GM12878 (cell line): ENCODE measurements at regions not wholly inside any gene's neighbourhood (a gene's known extent, or its start where the extent isn't known, plus 50 kb on each side); places are given as distances from the start of the nearest gene placed in this dataset.

Experiments
- ATAC-seq: fragments of 200-7000 bp; cut with Tn5 transposase; 3 replicates; pipeline ENCODE4 v1.9.1; 2020; ENCODE audit warnings: mild to moderate bottlenecking, moderate library complexity
- BruUV-seq: library from RNA; stranded (reverse); fragments of 400-500 nt; replicated peaks from 2 replicates; lab custom pipeline; 2021; lab: Mats Ljungman, UMichigan
- CTCF ChIA-PET: fragments of 300-600 bp; sonication (Branson Sonifier 250); formaldehyde crosslinking; extraction: SDS; loops from one replicate; lab custom pipeline; 2021; ENCODE audit warnings: inconsistent platforms; lab: Yijun Ruan, JAX
- POLR2A ChIA-PET: fragments of 350-600 bp; formaldehyde crosslinking; extraction: SDS; loops from one replicate; lab custom pipeline; 2021; ENCODE audit warnings: inconsistent platforms; lab: Charles Lee
- RAD21 ChIA-PET: fragments of 300-600 bp; sonication (Branson Sonifier 250); formaldehyde crosslinking; loops from one replicate; lab custom pipeline; 2023; ENCODE audit warnings: antibody characterized with exemption; ENCODE audit not compliant: unreplicated experiment; lab: Charles Lee
- SMC1A ChIA-PET: fragments of 300-600 bp; sonication (Branson Sonifier 250); formaldehyde crosslinking; loops from one replicate; lab custom pipeline; 2023; ENCODE audit not compliant: unreplicated experiment, uncharacterized antibody; lab: Charles Lee
- DNase-seq: peaks from one replicate; pipeline ENCODE4 v3.0.0-alpha.2; 2011; ENCODE audit warnings: low read depth, low spot score
- FAIRE-seq: peaks from 3 replicates; lab custom pipeline; 2011; peaks lifted over from hg19 to GRCh38; lab: Jason Lieb, UNC
- H2AFZ ChIP-seq: 2 replicates; pipeline ENCODE4 v1.6.0; 2011; ENCODE audit warnings: low read depth, low read length, control low read depth; ENCODE audit not compliant: control insufficient read depth
- H3K27ac ChIP-seq: 2 replicates; pipeline ENCODE4 v1.5.1; 2011; ENCODE audit warnings: control low read depth; ENCODE audit not compliant: control insufficient read depth, insufficient read depth
- H3K27me3 ChIP-seq, 2 experiments: replicated peaks in 1 of 2; 2 replicates each; pipeline versions ENCODE4 v1.6.0 to v1.6.1; 2011; ENCODE audit warnings: low read length in 1 of 2; ENCODE audit not compliant: control insufficient read depth in 2 of 2, insufficient read depth in 2 of 2
- H3K36me3 ChIP-seq, 2 experiments: 2 replicates each; pipeline ENCODE4 v1.5.1; 2011; ENCODE audit warnings: low read length in 1 of 2; ENCODE audit not compliant: control insufficient read depth in 2 of 2, insufficient read depth in 2 of 2
- H3K4me1 ChIP-seq: 2 replicates; pipeline ENCODE4 v1.6.1; 2011; ENCODE audit warnings: mild to moderate bottlenecking, low read length, moderate library complexity, mixed read lengths; ENCODE audit not compliant: control insufficient read depth, insufficient read depth
- H3K4me2 ChIP-seq: 2 replicates; pipeline ENCODE4 v1.6.0; 2011; ENCODE audit warnings: control low read depth; ENCODE audit not compliant: control insufficient read depth, insufficient read depth
- H3K4me3 ChIP-seq: fragments of 200-600 bp; sonication (generic); 2 replicates; pipeline ENCODE4 v1.5.1; 2016
- H3K79me2 ChIP-seq: 2 replicates; pipeline ENCODE4 v1.6.0; 2011; ENCODE audit warnings: low read length; ENCODE audit not compliant: control insufficient read depth, insufficient read depth
- H3K9ac ChIP-seq: 2 replicates; pipeline ENCODE4 v1.8.0; 2011; ENCODE audit warnings: low read length, control low read depth, mixed read lengths; ENCODE audit not compliant: control insufficient read depth, insufficient read depth
- H3K9me3 ChIP-seq: replicated peaks from 3 replicates; pipeline ENCODE4 v1.5.1; 2011; ENCODE audit warnings: mild to moderate bottlenecking, low read length; ENCODE audit not compliant: control insufficient read depth, insufficient read depth
- H4K20me1 ChIP-seq: 2 replicates; pipeline ENCODE4 v1.6.0; 2011; ENCODE audit not compliant: control insufficient read depth, insufficient read depth
- BACH1 ChIP-seq: fragments of 450-650 bp; IDR thresholded peaks from 2 replicates; pipeline ENCODE4 v1.6.1; 2017; ENCODE audit warnings: mild to moderate bottlenecking, borderline replicate concordance
- CBX5 ChIP-seq: sonication (generic); IDR thresholded peaks from 2 replicates; pipeline ENCODE4 v1.6.1; 2016; ENCODE audit warnings: low read depth, moderate library complexity, mild to moderate bottlenecking, inconsistent platforms
- CEBPB ChIP-seq, 2 experiments: fragments of 150-350 bp in 1 of 2; IDR thresholded peaks; 2 replicates each; pipeline ENCODE4 v1.6.1; 2012 to 2014; ENCODE audit warnings: low read depth in 2 of 2, low read length in 2 of 2, borderline replicate concordance in 1 of 2, inconsistent platforms in 1 of 2
- CHD4 ChIP-seq: fragments of 200-600 bp; sonication (generic); IDR thresholded peaks from 2 replicates; pipeline ENCODE4 v1.6.1; 2016; ENCODE audit warnings: mild to moderate bottlenecking
- CREM ChIP-seq: IDR thresholded peaks from 2 replicates; pipeline ENCODE4 v1.6.1; 2014; ENCODE audit warnings: antibody characterized with exemption, low read depth
- FOXK2 ChIP-seq: fragments of 450-650 bp; IDR thresholded peaks from 2 replicates; pipeline ENCODE4 v1.6.1; 2017; ENCODE audit warnings: mild to moderate bottlenecking, moderate library complexity
- GATAD2B ChIP-seq: fragments of 450-650 bp; conservative IDR thresholded peaks from 2 replicates; pipeline ENCODE4 v1.6.1; 2017; ENCODE audit warnings: low read depth, mild to moderate bottlenecking, moderate library complexity
- NFYA ChIP-seq: IDR thresholded peaks from 2 replicates; pipeline ENCODE4 v1.6.1; 2011; ENCODE audit warnings: low read depth, mild to moderate bottlenecking, low read length, improper control_type of control experiment, borderline replicate concordance
- RAD21 ChIP-seq: IDR thresholded peaks from 2 replicates; pipeline ENCODE4 v1.6.1; 2011; ENCODE audit warnings: mild to moderate bottlenecking, low read depth, low read length, moderate library complexity; ENCODE audit not compliant: insufficient read depth
- RBBP5 ChIP-seq: fragments of 200-600 bp; sonication (generic); conservative IDR thresholded peaks from 2 replicates; pipeline ENCODE4 v1.6.1; 2016
- RCOR1 ChIP-seq: conservative IDR thresholded peaks from 2 replicates; pipeline ENCODE4 v1.6.1; 2012; ENCODE audit warnings: low read depth, low read length, improper control_type of control experiment
- YY1 ChIP-seq: IDR thresholded peaks from 2 replicates; pipeline ENCODE4 v1.6.1; 2011; ENCODE audit warnings: low read depth, mild to moderate bottlenecking, low read length
- ZNF207 ChIP-seq: fragments of 450-650 bp; IDR thresholded peaks from 2 replicates; pipeline ENCODE4 v1.6.1; 2014; ENCODE audit warnings: antibody characterized with exemption, mild to moderate bottlenecking, borderline replicate concordance
- WGBS: methylation state at CpG from one replicate; pipeline ENCODE4 v1.1.6; 2016; ENCODE audit warnings: low lambda C conversion rate; ENCODE audit not compliant: insufficient replicate concordance, insufficient coverage; ENCODE audit errors: missing lambda C conversion rate; 5-methylcytosine and 5-hydroxymethylcytosine counted together
- in situ Hi-C: fragments of 300-500 bp; cut with MboI; formaldehyde crosslinking; loops from 9 replicates; pipeline ENCODE4 v1.14.3; 2018; ENCODE audit warnings: mixed read lengths
- intact Hi-C: fragments of 100-400 bp; cut with micrococcal nuclease; formaldehyde crosslinking; loops from one replicate; pipeline ENCODE4 v1.14.2; 2022; ENCODE audit not compliant: unreplicated experiment
- TF ChIP-seq, protein P1 (sequence below): fragments of 450-650 bp; conservative IDR thresholded peaks from 2 replicates; pipeline ENCODE4 v1.6.1; 2017; ENCODE audit warnings: mild to moderate bottlenecking, moderate library complexity
- TF ChIP-seq, protein P2 (sequence below): IDR thresholded peaks from 2 replicates; pipeline ENCODE4 v1.6.1; 2011; ENCODE audit warnings: borderline replicate concordance, low read depth, mild to moderate bottlenecking, moderate library complexity, low read length; ENCODE audit not compliant: insufficient read depth, poor library complexity, severe bottlenecking
- TF ChIP-seq, protein P3 (sequence below): fragments of 450-650 bp; IDR thresholded peaks from 2 replicates; pipeline ENCODE4 v1.6.1; 2017; ENCODE audit warnings: mild to moderate bottlenecking, moderate library complexity
- TF ChIP-seq, protein P4 (sequence below): IDR thresholded peaks from 2 replicates; pipeline ENCODE4 v1.6.1; 2011; ENCODE audit warnings: borderline replicate concordance, low read depth, mild to moderate bottlenecking, moderate library complexity, mixed read lengths, low read length; ENCODE audit not compliant: insufficient read depth; ENCODE audit errors: extremely low read length

DNA sequence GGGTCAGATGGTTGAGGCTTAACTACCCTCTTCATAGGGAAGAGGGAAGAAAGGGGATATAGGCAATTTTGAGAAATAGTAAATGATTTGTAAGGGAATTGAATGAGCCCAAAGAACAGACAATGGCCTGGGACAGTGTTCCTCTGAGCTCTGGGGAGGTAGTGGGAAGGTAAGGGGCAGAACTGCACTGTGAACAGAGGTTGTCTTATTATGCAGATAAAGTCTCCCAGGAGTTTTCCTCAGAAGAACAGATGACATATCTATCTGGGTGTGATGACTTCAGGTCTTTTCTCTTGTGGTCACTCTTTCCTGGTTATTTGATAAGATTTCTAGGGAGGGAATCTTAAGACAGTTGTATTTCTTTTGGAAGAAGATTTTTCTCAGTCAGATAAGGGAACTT, 296.1 kb downstream of the ZEB1 start (continued):
- TF ChIP-seq, protein P1, sequence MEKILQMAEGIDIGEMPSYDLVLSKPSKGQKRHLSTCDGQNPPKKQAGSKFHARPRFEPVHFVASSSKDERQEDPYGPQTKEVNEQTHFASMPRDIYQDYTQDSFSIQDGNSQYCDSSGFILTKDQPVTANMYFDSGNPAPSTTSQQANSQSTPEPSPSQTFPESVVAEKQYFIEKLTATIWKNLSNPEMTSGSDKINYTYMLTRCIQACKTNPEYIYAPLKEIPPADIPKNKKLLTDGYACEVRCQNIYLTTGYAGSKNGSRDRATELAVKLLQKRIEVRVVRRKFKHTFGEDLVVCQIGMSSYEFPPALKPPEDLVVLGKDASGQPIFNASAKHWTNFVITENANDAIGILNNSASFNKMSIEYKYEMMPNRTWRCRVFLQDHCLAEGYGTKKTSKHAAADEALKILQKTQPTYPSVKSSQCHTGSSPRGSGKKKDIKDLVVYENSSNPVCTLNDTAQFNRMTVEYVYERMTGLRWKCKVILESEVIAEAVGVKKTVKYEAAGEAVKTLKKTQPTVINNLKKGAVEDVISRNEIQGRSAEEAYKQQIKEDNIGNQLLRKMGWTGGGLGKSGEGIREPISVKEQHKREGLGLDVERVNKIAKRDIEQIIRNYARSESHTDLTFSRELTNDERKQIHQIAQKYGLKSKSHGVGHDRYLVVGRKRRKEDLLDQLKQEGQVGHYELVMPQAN = no peak
- TF ChIP-seq GATAD2B = no peak
- no peak for TF ChIP-seq NFYA
- TF ChIP-seq BACH1 = no peak
- TF ChIP-seq CHD4 = no peak
- TF ChIP-seq RAD21 = no peak
- no peak for TF ChIP-seq RBBP5
- TF ChIP-seq ZNF207 = no peak
- TF ChIP-seq FOXK2 = no peak
- TF ChIP-seq CREM = no peak
- TF ChIP-seq RCOR1 = no peak
- TF ChIP-seq, all 136 proteins: peak for 0

DNA sequence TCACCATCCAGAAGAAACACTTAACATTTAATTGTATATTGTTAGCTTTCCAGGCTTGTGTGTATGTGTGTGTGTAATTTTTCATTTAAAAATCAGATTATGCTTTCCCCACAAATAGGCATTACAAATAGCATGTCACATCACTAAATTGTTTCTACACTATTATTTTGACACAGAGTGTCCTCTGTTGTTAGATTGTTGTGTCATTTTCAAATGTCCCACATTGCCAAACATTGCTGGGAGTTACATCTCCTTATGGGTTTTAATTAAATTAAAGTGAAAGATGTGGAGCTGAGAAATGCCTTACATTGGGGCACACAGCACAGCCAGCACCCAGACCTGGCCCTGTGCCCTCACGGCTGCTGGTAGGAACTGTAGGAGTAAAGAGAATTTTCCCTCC, 295.6 kb downstream of the ZEB1 start:
- ChIA-PET RAD21 (interaction anchor here (0.9 kb wide), 1 partner anchor 699 kb away, joined by 3 read pairs; no protein-coding TSS in a partner anchor), CTCF (no interaction called here), SMC1A (no interaction called here), POLR2A (no interaction called here)
- Histone ChIP-seq H3K4me2 (no peak overlapping the region), H2AFZ (no peak overlapping the region), H3K27me3 (no peaks in the 10 kb centered on the region), H3K9me3 (no peaks in the 10 kb centered on the region; the same call in 1 of the 3 replicates), H4K20me1 (no peaks in the 10 kb centered on the region), H3K9ac (no peak overlapping the region), H3K79me2 (no peaks in the 10 kb centered on the region), H3K36me3 (no peaks in the 10 kb centered on the region), H3K27ac (no peak overlapping the region), H3K4me3 (no peak overlapping the region), H3K4me1 (peaks cover 11% of the 10 kb centered on the region)
- WGBS = 63% methylated on average over 1 of the region's 1 CpG
- intact Hi-C loops = no loop called here
- ATAC-seq (no peak), FAIRE-seq (no peak), DNase-seq (no peak)
- in situ Hi-C loops = no loop called here
- BruUV-seq = no TSS peak
- TF ChIP-seq, protein P2, sequence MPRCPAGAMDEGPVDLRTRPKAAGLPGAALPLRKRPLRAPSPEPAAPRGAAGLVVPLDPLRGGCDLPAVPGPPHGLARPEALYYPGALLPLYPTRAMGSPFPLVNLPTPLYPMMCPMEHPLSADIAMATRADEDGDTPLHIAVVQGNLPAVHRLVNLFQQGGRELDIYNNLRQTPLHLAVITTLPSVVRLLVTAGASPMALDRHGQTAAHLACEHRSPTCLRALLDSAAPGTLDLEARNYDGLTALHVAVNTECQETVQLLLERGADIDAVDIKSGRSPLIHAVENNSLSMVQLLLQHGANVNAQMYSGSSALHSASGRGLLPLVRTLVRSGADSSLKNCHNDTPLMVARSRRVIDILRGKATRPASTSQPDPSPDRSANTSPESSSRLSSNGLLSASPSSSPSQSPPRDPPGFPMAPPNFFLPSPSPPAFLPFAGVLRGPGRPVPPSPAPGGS = no peak
- TF ChIP-seq CBX5 (no peak), YY1 (no peak), CEBPB (IDR thresholded peaks at IDR 0.05; ENCODE audit: borderline replicate concordance in 1 of 2, low read depth in 2 of 2, low read length in 2 of 2) (no peak)
- TF ChIP-seq, protein P3, sequence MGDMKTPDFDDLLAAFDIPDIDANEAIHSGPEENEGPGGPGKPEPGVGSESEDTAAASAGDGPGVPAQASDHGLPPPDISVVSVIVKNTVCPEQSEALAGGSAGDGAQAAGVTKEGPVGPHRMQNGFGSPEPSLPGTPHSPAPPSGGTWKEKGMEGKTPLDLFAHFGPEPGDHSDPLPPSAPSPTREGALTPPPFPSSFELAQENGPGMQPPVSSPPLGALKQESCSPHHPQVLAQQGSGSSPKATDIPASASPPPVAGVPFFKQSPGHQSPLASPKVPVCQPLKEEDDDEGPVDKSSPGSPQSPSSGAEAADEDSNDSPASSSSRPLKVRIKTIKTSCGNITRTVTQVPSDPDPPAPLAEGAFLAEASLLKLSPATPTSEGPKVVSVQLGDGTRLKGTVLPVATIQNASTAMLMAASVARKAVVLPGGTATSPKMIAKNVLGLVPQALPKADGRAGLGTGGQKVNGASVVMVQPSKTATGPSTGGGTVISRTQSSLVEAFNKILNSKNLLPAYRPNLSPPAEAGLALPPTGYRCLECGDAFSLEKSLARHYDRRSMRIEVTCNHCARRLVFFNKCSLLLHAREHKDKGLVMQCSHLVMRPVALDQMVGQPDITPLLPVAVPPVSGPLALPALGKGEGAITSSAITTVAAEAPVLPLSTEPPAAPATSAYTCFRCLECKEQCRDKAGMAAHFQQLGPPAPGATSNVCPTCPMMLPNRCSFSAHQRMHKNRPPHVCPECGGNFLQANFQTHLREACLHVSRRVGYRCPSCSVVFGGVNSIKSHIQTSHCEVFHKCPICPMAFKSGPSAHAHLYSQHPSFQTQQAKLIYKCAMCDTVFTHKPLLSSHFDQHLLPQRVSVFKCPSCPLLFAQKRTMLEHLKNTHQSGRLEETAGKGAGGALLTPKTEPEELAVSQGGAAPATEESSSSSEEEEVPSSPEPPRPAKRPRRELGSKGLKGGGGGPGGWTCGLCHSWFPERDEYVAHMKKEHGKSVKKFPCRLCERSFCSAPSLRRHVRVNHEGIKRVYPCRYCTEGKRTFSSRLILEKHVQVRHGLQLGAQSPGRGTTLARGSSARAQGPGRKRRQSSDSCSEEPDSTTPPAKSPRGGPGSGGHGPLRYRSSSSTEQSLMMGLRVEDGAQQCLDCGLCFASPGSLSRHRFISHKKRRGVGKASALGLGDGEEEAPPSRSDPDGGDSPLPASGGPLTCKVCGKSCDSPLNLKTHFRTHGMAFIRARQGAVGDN = no peak
- TF ChIP-seq, protein P4, sequence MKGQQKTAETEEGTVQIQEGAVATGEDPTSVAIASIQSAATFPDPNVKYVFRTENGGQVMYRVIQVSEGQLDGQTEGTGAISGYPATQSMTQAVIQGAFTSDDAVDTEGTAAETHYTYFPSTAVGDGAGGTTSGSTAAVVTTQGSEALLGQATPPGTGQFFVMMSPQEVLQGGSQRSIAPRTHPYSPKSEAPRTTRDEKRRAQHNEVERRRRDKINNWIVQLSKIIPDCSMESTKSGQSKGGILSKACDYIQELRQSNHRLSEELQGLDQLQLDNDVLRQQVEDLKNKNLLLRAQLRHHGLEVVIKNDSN = no peak
